ENCODE measurements at regions not wholly inside any gene's neighbourhood (a gene's known extent, or its start where the extent isn't known, plus 50 kb on each side); places are given as distances from the start of the nearest gene placed in this dataset.

DNA sequence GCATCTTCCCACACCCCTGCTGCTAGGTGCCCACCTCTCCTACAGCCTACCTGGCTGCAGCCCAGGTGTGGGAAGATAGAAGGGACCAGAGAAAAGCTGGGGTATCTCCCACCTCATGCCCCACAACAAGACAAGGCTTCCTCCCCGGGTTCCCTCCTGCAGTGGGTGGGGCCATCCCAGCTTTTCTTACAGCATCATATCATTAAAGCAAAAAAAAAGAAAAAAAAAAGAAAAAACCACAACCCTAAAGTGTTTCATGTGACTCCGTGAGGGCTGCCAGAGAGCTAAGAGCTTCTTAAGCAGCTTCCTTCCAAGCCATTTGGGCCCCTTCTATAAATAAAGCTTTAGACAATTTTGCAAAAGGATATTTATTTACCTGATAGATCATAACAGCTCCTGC, 455.4 kb upstream of the TSHZ3 start:
- no peak for DNase-seq (ENCODE audit: low read depth)

GRCh38 chr19:31810536-31811109, 461.4 kb upstream of the TSHZ3 start:
- no peak for DNase-seq (ENCODE audit: low read depth)

GRCh38 chr19:31817971-31818797, 468.9 kb upstream of the TSHZ3 start:
- no peak for DNase-seq (ENCODE audit: low read depth)

GRCh38 chr19:31818798-31819105, 469.5 kb upstream of the TSHZ3 start:
- DNase-seq (ENCODE audit: low read depth) = no peak

DNA sequence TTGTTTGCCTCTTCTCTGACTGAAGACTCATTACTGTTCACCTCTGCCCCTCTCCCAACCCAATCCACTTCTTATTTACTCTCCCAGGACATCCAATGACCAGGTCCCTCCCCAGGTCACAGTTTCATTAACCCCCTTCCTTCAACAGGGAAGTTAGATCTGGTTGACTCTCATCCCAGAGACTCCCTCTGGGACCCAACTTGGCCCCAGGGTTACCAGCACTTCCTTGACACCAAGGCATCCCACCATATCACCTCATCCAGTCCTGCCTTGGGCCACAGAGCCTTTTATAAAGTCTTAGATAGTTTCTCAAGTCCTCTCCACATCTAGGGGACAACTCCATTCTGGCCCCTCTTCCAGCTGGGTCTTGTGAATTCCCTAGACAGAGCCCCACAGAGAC, 470.6 kb upstream of the TSHZ3 start:
- no peak for DNase-seq (ENCODE audit: low read depth)

DNA sequence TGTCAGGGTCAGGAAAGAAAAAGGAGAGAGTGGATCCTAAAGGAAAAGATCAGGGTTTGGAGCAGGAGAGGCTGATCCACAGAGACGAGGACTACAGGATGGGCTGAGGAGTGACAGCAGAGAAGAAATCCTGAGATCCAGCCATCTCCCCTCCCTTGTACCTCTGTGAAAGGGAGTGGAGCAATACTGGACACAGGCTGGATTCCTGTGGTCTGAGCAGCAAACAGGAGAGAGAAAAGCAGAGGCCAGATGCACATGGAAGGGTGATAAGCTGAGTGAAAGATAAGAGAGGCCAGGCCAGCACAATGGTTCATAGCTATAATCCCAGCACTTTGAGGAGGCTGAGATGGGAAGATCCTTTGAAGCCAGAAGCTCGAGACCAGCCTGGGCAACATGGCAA, 472.1 kb upstream of the TSHZ3 start:
- no peak for DNase-seq (ENCODE audit: low read depth)

- no peak for DNase-seq (ENCODE audit: low read depth)
These were observed 476.2 kb upstream of the TSHZ3 start for GRCh38 chr19:31825134-31826094.

DNA sequence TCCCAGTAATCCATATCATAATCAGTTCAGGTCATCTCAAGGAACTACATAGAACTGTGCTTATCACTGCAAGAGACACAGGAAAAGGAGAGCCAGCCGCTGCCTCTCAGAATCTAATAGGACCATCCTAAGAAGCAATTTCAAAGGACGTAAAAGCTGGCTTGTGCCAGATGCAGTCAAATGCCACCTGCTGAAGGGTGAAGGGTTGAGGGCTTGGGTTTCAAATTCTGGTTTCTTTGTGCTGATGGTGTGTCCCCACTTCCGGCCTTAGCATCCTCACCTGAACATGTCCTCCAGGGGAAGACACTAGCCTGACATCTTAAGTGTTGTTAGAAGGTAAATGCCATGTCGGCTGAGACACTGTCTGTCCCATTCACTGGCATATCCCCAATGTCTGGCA, 477.1 kb upstream of the TSHZ3 start:
- no peak for DNase-seq (ENCODE audit: low read depth)

DNA sequence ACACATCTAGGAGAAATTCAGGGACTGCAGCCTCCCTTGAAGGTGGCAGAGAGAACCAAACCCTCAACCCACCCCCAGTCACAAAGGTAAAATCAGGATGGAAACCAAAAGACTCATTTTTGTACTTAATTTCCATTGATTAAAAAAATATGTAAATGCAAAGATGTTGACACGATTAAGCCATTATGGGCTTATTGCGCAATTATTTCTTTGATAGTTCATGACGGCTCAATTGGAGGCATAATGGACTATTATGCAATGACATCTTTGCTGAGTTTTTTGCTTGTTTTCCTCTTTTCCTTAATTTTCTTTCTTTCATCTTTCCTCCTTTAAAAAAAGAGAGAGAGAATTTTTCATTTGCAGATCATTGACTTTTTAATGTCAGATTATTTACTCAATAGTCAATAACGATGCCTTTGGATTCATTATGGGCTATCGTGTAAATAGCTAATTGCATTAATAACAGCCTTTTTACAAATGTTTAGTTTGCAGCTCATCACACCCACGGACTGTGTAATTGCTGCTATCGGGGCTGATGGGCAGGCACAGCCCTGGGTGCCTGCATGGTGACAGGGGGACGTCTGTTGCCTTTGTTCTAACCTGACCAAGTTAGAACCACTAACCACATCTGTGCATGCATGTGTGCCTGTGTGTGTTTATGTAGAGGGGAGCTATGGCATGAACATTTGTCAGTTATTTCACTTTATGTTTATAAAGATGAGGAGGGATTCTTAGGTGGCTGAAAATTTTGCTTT, 482.4 kb upstream of the TSHZ3 start:
- no peak for DNase-seq (ENCODE audit: low read depth)

GRCh38 chr19:31832176-31832548, 482.9 kb upstream of the TSHZ3 start:
- DNase-seq (ENCODE audit: low read depth) = no peak

- DNase-seq (ENCODE audit: low read depth) = no peak
These were observed 484.8 kb upstream of the TSHZ3 start for GRCh38 chr19:31834070-31834469.

DNA sequence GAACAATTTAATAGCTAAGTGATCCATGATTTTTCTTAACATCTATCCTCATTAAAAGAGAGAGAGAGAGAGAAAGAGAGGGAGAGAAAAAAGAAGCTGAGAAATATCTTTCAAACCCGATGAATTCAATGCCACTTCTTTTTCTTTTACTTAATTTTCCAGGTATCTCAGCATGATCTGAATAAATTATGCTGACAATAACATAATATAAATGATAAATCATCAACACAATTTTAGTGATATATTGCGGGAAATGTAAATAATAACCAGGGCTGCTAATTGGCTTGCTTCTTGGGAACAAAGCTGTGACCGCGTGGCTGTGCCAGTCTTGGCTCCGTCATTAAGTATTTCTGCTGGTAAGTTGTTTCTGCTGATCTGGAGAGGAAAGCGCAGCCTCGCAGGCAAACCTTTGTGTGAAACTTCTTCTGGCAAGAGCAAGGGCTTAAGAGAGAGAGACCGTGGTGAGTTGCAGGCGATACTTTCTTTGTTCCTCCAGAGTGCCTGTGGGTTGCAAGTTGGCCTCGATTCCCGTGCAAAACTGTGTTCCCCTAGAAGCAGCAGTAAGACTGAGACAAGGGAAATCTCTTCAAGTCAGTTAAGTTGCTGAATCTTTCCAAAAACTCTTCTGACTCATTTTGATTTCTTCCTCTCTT, 489.1 kb upstream of the TSHZ3 start:
- no peak for DNase-seq (ENCODE audit: low read depth)

GRCh38 chr19:31840371-31840770, 491.1 kb upstream of the TSHZ3 start:
- DNase-seq (ENCODE audit: low read depth) = no peak

DNA sequence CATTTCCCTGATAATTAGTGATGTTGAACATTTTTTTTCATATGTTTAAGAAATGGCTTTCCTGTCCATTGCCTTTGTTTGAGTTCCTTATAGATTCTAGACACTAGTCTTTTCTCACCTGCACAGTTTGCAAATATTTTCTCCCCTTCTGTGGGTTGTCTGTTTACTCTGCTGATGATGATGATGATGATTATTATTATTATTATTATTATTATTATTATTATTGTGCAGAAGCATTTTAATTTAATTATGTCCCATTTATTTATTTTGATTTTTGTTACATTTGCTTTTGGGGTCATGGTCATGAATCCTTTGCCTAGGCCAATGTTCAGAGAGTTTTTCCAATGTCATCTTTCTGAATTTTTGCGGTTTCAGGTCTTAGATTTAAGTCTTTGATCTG, 492.5 kb upstream of the TSHZ3 start:
- no peak for DNase-seq (ENCODE audit: low read depth)

DNA sequence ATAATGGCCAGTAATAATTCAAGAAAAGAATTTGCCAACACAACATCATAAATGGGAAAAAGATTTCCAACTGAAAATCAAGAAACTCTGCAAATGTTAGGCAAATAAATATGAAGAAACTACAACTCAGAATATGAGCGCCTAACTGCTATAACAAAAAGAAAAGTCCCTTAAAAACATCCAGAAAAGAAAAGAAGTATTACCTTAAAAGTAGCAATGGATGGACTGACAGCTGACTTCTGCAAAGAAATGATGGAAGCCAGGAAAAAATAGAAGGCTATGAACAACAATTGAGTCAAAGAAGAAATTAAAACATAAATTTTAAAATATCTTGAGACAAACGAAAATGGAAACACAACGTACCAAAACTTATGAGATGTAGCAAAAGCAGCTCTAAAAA, 482.3 kb upstream of the ZNF507 start:
- DNase-seq (ENCODE audit: low read depth) = no peak

- DNase-seq (ENCODE audit: low read depth) = no peak
These were observed 471.1 kb upstream of the ZNF507 start for GRCh38 chr19:31874313-31874712.

DNA sequence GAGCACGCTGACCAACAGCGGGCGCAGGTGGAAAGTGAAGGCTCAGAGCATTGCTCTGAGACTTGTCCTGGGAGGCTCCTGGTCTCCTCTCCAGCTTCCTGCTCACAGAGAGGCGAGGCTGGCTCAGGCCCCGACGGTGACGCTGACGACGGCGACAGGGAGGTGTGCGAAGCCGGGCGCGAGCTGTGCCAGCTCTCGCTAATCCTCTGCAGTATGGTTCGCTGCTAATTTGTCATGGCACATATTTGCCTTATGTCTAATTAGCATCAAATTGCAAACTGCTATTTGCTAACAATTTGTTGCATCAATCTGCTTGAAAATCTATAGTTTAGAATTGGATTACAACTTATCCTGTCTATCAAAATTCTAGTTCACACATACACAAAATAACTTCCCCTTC, 469.8 kb upstream of the ZNF507 start:
- DNase-seq (ENCODE audit: low read depth) = no peak

GRCh38 chr19:31880283-31880682, 465.1 kb upstream of the ZNF507 start:
- DNase-seq (ENCODE audit: low read depth) = no peak

- DNase-seq (ENCODE audit: low read depth) = no peak
These were observed 463.4 kb upstream of the ZNF507 start for GRCh38 chr19:31881988-31882387.

GRCh38 chr19:31882709-31883108, 462.7 kb upstream of the ZNF507 start:
- no peak for DNase-seq (ENCODE audit: low read depth)

- DNase-seq (ENCODE audit: low read depth) = no peak
These were observed 462.0 kb upstream of the ZNF507 start for GRCh38 chr19:31883296-31883990.

Measured in ELR (cell line).